Erythroblast (primary cell): ENCODE measurements at regions not wholly inside any gene's neighbourhood (a gene's known extent, or its start where the extent isn't known, plus 50 kb on each side); places are given as distances from the start of the nearest gene placed in this dataset.

Experiments
- DNase-seq, 2 experiments: peaks; one replicate each; lab custom pipeline; 2025; lab: John Stamatoyannopoulos, UW
- GATA1 ChIP-seq: IDR thresholded peaks from 2 replicates; pipeline ENCODE4 v1.6.1; 2011; ENCODE audit warnings: low read depth, mild to moderate bottlenecking, control low read depth, low read length, moderate library complexity
- POLR2A ChIP-seq: IDR thresholded peaks from 2 replicates; pipeline ENCODE4 v1.6.1; 2011; ENCODE audit warnings: mild to moderate bottlenecking, low read length

DNA sequence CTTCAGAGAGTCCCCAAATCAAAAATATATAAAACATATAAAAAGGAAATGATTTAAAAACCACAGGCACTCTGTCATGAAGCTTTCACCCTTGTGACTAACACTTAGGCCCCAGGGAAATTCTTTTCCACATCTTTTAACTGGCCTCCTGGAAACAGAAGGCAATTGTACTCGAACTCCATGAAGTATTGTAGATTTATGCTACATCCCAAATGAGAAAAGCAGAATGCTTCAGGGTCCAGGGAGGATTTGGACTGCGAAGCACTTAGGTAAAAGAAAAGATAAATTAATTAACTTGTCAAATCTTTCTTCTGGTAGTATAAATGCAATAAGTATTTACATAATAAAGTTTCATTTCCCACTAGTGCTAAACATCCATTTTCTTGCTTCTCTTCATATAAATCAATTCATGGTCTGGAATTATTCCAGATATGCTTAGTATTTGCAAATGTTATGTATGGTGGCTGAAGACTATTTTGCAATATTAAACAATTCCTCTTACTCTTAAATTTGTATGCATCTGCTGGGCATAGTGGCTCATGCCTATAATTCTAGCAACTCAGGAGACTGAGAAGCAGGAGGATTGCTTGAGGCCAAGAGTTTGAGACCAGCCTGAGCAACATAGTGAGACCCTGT is 64.9 kb upstream of the ELL2 start:
- TF ChIP-seq POLR2A (no peak), GATA1 (no peak)
- DNase-seq: no peak

- TF ChIP-seq GATA1 (no peak), POLR2A (no peak)
These were observed 63.2 kb upstream of the ELL2 start for GRCh38 chr5:96024683-96025475.

GRCh38 chr5:96023518-96023917 is 61.9 kb upstream of the ELL2 start:
- DNase-seq: no peak
- TF ChIP-seq GATA1 (no peak), POLR2A (no peak)

More at GRCh38 chr5:96024683-96025475, 63.2 kb upstream of the ELL2 start:
- no peak for DNase-seq

- no peak for DNase-seq
- no peak for TF ChIP-seq GATA1
- no peak for TF ChIP-seq POLR2A
These were observed 61.3 kb upstream of the ELL2 start for GRCh38 chr5:96022971-96023370.

GRCh38 chr5:96017951-96018350 is 56.3 kb upstream of the ELL2 start:
- no peak for DNase-seq
- TF ChIP-seq POLR2A (no peak), GATA1 (no peak)

DNA sequence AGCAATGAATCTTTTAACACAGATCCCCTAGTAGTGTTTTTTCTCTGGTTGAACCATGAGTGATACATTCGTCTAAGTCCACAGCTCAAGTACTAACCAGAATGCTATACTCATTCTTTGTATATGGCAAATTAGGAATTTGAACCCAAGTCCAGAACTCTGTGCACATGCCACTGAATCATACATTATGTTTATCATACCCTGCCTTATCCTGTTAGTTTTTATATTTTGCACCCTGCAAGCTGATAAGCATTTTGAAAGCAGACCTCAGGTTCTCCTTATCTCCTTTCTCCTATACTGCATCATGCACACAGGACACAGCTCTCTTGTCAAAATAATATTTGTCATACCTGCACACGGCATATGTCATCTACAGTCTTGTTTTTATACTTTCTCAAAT is 54.6 kb upstream of the ELL2 start:
- TF ChIP-seq GATA1 (no peak), POLR2A (no peak)

DNA sequence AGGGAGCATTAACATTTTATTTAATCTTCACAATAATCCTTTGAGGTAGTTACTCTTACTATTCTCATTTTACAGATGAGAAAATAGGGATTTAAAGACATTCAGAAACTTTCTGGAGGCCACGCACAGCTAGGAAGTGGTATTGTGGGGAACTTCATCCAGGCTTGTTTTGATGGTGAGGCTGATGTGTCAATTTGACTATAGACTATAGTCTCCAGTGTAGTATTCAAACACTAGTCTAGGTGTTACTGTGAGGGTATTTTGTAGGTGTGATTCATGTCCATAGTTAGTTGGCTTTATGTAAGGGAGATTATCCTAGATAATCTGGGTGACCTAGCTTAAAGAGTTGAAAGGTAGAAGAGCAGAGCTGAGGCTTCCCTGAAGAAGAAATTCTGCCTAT is 54.1 kb upstream of the ELL2 start:
- DNase-seq: no peak
- TF ChIP-seq POLR2A: no peak
- no peak for TF ChIP-seq GATA1

More for the DNA sequence above, 54.6 kb upstream of the ELL2 start:
- DNase-seq: peak; percentile 38 to 71

DNA sequence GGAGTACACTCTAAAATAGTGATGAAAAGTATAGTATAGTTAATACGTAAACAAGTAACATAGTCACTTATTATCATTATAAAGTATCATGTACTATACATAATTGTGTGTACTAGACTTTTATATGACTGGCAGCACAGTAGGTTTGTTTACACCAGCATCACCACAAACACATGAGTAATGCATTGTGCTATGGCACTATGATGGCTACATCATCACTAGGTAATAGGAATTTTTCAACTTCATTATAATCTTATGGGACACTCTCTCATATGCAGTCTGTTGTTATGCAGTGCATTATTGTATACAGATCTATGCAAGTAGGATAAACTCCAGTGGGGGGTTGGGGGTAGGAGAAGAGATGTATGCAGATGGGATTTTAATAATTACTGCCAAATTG is 52.7 kb upstream of the ELL2 start:
- no peak for DNase-seq
- no peak for TF ChIP-seq GATA1
- TF ChIP-seq POLR2A: no peak

- TF ChIP-seq POLR2A (no peak), GATA1 (no peak)
These were observed 51.6 kb upstream of the ELL2 start for GRCh38 chr5:96013254-96013653.

DNA sequence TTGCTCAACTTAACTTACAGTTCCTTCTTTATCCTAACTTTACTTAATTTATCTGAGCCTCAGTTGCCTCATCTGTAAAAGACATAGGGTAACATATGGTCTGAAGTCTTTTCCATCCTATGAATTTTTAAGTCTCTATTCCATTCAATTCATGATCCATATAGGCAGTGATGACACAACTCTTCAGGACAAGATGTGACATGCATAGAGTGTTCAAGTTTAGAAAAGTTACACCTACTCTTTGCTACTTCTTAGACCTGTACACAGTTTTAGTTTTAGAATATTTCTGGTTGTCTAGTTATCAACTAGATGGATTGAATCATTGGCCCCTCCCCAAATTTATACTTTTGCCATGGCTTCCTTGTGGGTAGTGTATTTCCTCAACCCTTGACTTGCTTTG is 50.7 kb upstream of the ELL2 start:
- DNase-seq: no peak
- no peak for TF ChIP-seq POLR2A

More at GRCh38 chr5:96013254-96013653, 51.6 kb upstream of the ELL2 start:
- DNase-seq: no peak
